Activated T-cell treated with anti-CD3 and anti-CD28 coated beads, Interleukin-2, amount 50 U/mL, for 48 hours (primary cell): ENCODE measurements at regions not wholly inside any gene's neighbourhood (a gene's known extent, or its start where the extent isn't known, plus 50 kb on each side); places are given as distances from the start of the nearest gene placed in this dataset.
"Not testable (repeated sequence)": the region's sequence is repeated elsewhere in the genome, so short reads cannot be mapped to it uniquely, and the experiment has no call there.

Source experiments
- DNase-seq, 2 experiments: peaks; one replicate each; pipeline ENCODE4 v3.0.0-alpha.2; 2020

GRCh38 chr3:153623834-153624233 is 461.8 kb downstream of the RAP2B start:
- no peak for DNase-seq

GRCh38 chr3:153624310-153625030 is 462.4 kb downstream of the RAP2B start:
- peak; percentile 44 to 55 for DNase-seq

- DNase-seq: no peak
These were observed 463.5 kb downstream of the RAP2B start for GRCh38 chr3:153625506-153625905.

GRCh38 chr3:153626158-153626557 is 464.1 kb downstream of the RAP2B start:
- no peak for DNase-seq

- DNase-seq: no peak
These were observed 466.6 kb downstream of the RAP2B start for GRCh38 chr3:153628591-153628990.

GRCh38 chr3:153629148-153629547 is 467.1 kb downstream of the RAP2B start:
- no peak for DNase-seq

GRCh38 chr3:153631102-153631501 is 469.1 kb downstream of the RAP2B start:
- no peak for DNase-seq

GRCh38 chr3:153631664-153632063 is 469.6 kb downstream of the RAP2B start:
- DNase-seq: no peak

- DNase-seq: no peak
These were observed 471.4 kb downstream of the RAP2B start for GRCh38 chr3:153633407-153633806.

- DNase-seq: no peak
These were observed 472.7 kb downstream of the RAP2B start for GRCh38 chr3:153634683-153635082.

- DNase-seq: no peak
These were observed 477.6 kb downstream of the RAP2B start for GRCh38 chr3:153639631-153640030.

- no peak for DNase-seq
These were observed 479.0 kb downstream of the RAP2B start for GRCh38 chr3:153640689-153641665.

GRCh38 chr3:153642576-153642975 is 478.6 kb upstream of the ARHGEF26 start:
- not testable (repeated sequence) for DNase-seq

GRCh38 chr3:153643471-153643870 is 477.7 kb upstream of the ARHGEF26 start:
- not testable (repeated sequence) for DNase-seq

- DNase-seq: no peak
These were observed 471.8 kb upstream of the ARHGEF26 start for GRCh38 chr3:153649286-153649839.

- no peak for DNase-seq
These were observed 469.1 kb upstream of the ARHGEF26 start for GRCh38 chr3:153652076-153652475.

- DNase-seq: no peak
These were observed 464.1 kb upstream of the ARHGEF26 start for GRCh38 chr3:153657046-153657445.

- no peak for DNase-seq
These were observed 463.7 kb upstream of the ARHGEF26 start for GRCh38 chr3:153657461-153657860.

- DNase-seq: no peak
These were observed 463.1 kb upstream of the ARHGEF26 start for GRCh38 chr3:153658136-153658535.

GRCh38 chr3:153666991-153667740 is 454.0 kb upstream of the ARHGEF26 start:
- no peak for DNase-seq

- no peak for DNase-seq
These were observed 451.7 kb upstream of the ARHGEF26 start for GRCh38 chr3:153669527-153669926.

GRCh38 chr3:153670577-153670976 is 450.6 kb upstream of the ARHGEF26 start:
- DNase-seq: no peak

GRCh38 chr3:153673853-153674252 is 447.3 kb upstream of the ARHGEF26 start:
- DNase-seq: no peak
